ENCODE measurements at regions not wholly inside any gene's neighbourhood (a gene's known extent, or its start where the extent isn't known, plus 50 kb on each side); places are given as distances from the start of the nearest gene placed in this dataset.

GRCh38 chr10:43968961-43969360 lies 320.3 kb upstream of the ZNF32 start:
- no peak for DNase-seq (ENCODE audit: low read depth, low spot score)
- no peak overlapping the region for H3K27ac ChIP-seq

GRCh38 chr10:43968076-43968475 lies 319.4 kb upstream of the ZNF32 start:
- no peak overlapping the region for H3K27ac ChIP-seq
- no peak for DNase-seq (ENCODE audit: low read depth, low spot score)

DNA sequence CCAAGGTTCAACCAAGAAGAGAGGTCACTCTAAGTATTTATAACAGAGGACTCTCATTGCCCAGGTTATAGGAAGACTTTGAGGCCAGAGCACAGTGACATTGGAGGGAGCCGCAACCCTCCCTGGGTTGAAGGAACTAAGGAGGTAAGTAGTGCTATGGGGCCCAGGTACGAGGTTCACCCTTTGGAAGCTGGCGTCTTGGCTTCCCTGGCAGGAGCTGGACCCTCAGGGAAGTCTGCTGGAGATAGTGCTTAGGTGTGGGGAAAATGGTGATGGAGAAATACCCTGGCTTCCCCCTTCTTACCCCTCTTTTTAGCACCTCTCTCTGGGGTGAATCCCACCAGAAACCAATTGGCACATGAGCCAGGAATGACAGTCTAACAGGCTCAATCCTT lies 317.9 kb upstream of the ZNF32 start:
- H3K27ac ChIP-seq, result no peak overlapping the region
- DNase-seq (ENCODE audit: low read depth, low spot score), result no peak

DNA sequence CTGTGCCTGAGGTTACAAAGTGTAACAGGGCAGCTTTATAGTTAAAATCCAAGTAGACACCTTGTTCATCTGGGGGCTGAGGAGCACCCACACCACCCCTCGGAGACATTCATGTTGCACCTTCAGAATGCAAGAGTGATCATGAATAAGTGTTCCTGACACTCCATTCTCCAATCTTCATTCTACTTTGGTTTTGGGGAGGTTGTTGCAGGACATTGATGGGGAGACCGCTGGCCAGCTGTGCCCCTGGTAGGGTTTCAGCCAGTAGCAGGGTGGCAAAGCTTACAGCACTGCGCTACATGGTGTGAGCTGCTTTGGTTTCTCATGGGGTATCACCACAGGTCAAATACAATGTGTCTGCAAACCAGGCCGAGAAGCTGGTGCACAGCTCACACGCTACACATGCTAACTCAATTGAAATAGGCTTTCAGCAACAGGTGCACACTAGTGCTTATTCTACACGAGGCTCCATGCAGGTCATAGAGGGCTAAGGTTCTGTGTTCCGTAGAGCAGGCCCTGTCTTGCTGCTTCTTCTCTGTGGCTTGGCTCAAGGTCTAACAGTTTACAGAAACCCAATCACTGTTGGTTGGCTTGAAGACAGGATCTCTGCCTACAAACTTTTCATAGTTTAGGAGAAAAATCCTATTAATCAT lies 317.4 kb upstream of the ZNF32 start:
- no peak for DNase-seq (ENCODE audit: low read depth, low spot score)

GRCh38 chr10:43965033-43965917 lies 316.6 kb upstream of the ZNF32 start:
- no peak for DNase-seq (ENCODE audit: low read depth, low spot score)
- no peak overlapping the region for H3K27ac ChIP-seq

More for the DNA sequence above, 317.4 kb upstream of the ZNF32 start:
- no peak overlapping the region for H3K27ac ChIP-seq

DNA sequence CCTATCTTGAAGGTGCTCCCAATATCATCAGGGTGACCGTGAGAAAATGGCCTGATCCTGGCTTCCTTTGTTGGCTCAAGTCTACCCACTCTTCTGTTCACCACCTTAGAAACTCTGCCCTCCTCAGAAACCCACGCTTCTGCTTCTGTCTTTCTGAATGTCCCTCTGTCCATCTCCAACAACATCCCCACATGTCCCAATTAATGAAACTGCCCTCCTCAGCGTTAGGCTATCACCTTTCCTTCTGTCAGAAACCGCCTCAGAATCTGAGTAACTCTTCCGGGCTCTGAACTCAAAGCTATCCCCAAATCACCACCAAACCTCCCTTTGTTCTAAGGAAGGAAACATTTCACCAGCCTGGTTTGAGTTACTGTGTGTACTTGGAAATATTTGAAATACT lies 315.8 kb upstream of the ZNF32 start:
- no peak overlapping the region for H3K27ac ChIP-seq
- DNase-seq (ENCODE audit: low read depth, low spot score), result no peak

- no peak for DNase-seq (ENCODE audit: low read depth, low spot score)
- no peak overlapping the region for H3K27ac ChIP-seq
These were observed 315.2 kb upstream of the ZNF32 start for GRCh38 chr10:43963793-43964425.

DNA sequence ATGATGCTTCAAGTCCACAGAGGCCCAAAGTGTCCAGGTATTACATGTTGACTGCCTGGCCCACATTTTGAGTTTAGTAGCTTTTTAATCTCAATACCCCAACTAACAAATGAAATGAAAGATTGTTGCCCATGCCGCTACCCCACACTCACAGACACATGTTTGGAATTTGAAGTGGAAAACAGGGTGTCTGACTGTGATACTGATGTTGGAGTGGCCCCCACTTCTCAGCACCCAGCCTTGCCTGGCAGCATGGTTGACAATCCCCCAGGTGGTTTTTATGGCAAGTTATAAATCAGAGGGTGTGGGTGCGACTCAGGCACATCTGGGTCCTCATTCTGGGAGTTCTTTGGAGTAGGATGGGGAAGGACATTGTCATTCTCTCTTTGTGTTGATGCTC lies 314.7 kb upstream of the ZNF32 start:
- H3K27ac ChIP-seq, result no peak overlapping the region
- DNase-seq (ENCODE audit: low read depth, low spot score), result no peak

DNA sequence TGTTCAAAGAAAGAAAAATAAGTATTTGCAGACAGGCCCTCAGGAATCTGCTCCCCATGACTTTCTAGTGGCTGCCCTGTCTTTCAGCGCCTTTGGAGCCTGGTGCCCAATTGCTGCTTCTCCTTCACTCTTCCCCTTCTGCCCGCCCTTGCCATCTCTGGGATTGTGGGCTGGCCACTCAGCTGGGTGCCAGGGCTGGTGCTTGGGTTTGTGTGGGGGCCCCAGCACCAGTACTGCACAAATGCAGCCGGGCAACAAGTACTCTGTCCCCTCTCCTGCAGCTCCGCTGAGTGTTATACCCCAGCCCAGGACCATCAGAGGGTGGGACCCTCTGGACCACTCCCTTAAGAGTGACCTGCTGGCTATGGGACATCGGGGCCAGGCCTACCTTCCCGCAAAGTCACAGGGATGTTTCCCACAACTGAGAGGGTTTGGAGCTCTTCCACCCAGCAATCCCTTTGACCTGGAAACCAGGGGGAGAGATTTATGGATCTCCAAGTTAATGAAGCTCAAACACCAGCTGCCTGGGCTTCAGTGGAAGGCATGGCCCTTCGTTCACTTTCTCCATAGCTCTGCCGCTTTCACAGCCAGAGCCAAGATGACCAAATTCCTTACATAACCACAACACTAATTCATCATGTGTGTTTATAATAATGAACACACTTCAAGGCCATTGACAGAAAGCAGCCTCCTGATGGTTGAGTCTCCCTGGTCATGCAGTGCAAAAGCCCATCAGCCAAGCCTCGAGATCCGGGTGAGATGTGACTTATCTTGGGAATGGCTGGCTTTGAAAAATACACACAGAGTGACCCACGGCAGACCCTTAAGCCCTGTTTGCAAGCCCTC lies 313.9 kb upstream of the ZNF32 start:
- no peak for DNase-seq (ENCODE audit: low read depth, low spot score)
- H3K27ac ChIP-seq, result no peak overlapping the region

DNA sequence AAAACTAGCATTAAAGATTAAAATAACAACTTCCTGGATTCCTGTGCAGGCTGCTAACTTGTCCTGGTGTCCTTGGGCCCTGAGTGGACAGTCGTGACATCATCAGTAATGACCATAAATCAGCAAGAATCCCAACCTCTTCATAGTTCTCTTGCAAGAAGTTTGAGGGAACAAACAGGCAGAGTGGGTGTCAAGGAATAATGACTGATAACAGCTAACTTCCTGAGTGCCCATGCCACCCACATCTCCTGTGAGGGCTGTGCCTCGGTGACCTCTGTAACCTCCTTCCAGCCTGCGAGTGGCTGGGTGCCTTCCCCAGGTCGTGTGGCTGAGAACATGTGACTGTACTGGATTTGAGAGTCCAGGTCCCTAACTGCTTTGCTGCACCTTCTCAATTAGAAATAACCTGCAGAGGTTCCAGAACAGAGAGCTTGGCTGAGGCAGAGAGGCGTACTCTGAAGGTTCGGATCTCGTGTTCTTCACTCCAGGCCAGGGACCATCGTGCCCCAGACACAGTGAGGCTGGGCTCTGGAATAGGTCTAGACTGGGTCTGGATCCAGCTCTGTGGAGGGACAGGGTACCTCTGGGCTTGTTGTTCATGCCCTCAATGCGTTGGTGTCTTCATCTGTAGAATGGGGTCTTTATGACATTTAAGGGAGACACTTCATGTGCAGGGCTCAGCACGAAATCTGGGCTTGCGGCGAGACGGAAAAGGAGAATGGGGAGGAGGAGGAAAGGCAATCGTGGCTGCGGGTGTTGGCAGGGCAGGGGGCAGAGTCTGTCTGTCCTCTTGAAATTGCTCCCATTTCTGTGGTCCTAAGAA lies 313.1 kb upstream of the ZNF32 start:
- H3K27ac ChIP-seq, result no peak overlapping the region
- no peak for DNase-seq (ENCODE audit: low read depth, low spot score)

GRCh38 chr10:43960981-43961380 lies 312.3 kb upstream of the ZNF32 start:
- H3K27ac ChIP-seq, result no peak overlapping the region
- DNase-seq (ENCODE audit: low read depth, low spot score), result no peak

GRCh38 chr10:43960477-43960876 lies 311.8 kb upstream of the ZNF32 start:
- DNase-seq (ENCODE audit: low read depth, low spot score), result no peak
- no peak overlapping the region for H3K27ac ChIP-seq

- H3K27ac ChIP-seq, result no peak overlapping the region
These were observed 311.4 kb upstream of the ZNF32 start for GRCh38 chr10:43960135-43960415.

DNA sequence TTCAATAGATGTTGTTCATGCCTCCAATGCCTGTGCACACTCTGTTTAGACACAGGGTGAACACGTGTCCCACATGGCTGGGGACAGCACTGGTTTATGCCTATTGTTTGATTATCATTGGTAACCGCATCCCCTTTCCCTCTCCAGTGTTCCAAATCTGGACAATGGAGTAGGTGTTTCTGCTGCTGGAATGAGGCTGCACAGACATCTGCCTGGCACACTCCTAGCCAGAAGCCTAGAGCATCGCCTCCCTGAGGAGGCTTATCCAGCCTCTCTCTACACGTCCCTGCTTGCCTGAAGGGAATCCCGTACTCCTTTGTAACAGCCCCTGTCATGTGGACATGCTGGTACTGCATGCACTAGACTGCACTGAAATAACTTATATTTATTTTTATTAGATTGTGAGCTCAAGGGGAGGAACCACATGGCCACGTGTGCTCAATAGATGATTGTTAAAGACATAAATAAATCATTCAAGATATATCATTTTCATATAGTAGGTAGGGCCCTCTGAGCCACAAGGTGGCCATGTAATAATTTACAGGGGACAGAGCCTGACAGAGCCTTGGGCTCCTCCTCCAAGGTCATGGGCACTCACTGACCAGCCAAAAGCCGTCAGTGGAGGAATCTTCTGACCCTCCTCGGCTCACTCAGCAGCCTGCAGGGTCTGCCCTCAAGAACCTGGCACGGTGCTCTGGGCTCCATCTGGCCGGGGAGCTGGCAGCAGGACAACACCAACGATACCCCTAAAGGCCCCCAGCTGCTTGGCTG lies 310.9 kb upstream of the ZNF32 start:
- DNase-seq (ENCODE audit: low read depth, low spot score), result no peak
- H3K27ac ChIP-seq, result no peak overlapping the region

More at GRCh38 chr10:43960135-43960415, 311.4 kb upstream of the ZNF32 start:
- DNase-seq (ENCODE audit: low read depth, low spot score), result no peak

- H3K27ac ChIP-seq, result no peak overlapping the region
These were observed 310.3 kb upstream of the ZNF32 start for GRCh38 chr10:43958964-43959363.

DNA sequence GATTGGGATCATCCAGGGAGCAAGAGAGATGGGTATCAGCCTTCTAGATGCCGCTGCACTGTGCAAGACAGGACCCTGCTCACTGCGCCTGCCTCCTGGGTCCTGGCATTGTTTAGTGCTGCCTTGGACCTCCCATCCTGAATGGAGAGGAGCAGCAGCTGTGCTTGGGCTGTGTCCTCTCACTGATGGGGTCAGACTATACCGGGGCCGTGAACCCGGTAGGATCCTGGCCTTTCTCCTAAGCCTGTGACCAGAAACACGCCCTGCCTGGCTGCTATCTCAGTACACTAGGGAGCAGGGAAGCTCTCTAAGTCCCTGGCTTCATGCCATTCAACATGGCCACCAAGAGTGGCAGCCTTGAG lies 309.4 kb upstream of the ZNF32 start:
- H3K27ac ChIP-seq, result no peak overlapping the region
- no peak for DNase-seq (ENCODE audit: low read depth, low spot score)

More at GRCh38 chr10:43958964-43959363, 310.3 kb upstream of the ZNF32 start:
- DNase-seq (ENCODE audit: low read depth, low spot score), result no peak

DNA sequence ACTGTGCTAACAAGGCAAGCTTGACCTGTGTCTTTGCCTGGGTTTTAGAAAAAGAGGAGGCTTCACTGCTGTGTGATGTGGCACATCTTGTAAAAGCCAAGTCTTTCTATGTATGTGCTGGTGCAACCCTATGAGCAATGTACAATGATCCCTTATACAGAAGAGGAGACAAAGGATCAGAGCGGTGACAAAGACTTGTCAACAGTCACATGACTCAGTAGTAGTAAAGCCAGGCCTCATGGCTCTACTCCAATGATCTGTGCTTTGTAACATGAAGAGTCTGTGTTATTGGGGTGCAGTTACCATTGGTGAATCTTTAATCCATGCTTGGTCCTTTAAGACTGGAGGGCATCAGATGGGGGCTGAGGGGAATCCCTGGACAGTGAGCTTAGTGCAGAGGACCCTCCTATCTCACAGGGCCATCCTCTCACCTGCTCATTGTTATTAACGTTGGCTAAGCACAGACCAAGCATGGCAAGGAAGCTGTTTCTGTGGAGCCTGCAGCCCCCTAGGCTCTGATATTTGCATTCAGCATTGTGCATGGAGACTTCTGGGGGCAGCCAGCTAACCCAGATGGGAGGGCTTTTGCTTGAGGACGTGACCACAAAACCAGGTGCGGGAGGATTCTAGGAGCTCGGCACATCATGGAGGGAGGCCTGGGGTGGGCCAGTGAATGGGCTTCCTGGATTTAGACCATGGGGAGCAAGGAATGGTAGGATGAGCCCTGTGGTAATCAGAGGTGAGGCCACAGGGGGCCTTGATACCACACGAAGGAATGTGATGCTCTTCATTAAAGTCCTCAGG lies 308.8 kb upstream of the ZNF32 start:
- DNase-seq (ENCODE audit: low read depth, low spot score), result no peak
- no peak overlapping the region for H3K27ac ChIP-seq

DNA sequence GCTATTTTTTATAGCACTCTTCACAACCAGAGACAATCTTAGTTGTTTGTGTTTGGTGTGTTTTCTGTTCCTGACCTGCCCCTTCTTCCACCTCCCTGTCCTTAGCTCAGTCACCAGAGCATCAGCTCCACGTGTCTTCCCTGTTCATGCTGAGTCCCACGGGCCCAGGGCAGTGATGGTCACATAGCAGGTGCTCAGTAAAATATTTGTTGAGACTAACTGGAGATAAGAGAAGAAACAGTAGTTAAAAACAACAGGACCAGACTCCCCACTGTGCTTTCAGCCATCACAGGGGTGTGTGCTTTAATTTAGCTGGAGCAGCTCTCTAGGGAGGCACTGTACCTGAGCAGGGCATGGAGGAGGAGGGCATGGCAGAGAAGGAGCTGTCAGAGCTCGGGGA lies 307.3 kb upstream of the ZNF32 start:
- no peak overlapping the region for H3K27ac ChIP-seq
- no peak for DNase-seq (ENCODE audit: low read depth, low spot score)

Measured in epithelial cell of prostate (primary cell).